ENCODE measurements at regions not wholly inside any gene's neighbourhood (a gene's known extent, or its start where the extent isn't known, plus 50 kb on each side); places are given as distances from the start of the nearest gene placed in this dataset.
"Not testable (repeated sequence)": the region's sequence is repeated elsewhere in the genome, so short reads cannot be mapped to it uniquely, and the experiment has no call there.

DNA sequence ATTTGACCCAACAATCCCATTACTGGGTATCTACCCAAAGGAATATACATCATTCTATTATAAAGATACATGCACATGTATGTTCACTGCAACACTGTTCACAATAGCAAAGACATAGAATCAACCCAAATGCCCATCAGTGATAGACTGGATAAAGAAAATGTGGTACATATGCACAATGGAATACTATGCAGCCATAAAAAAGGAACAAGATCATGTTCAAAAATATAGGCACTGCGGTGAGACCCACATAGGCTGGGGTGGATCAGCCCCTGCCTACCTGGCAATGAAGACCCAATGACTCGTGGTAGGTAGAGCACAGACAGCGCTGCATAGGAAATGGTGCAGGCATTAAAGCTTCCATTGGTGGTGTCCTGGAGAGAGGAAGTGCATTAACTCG lies 88.6 kb upstream of the NFIL3 start:
- not testable (repeated sequence) for DNase-seq

DNA sequence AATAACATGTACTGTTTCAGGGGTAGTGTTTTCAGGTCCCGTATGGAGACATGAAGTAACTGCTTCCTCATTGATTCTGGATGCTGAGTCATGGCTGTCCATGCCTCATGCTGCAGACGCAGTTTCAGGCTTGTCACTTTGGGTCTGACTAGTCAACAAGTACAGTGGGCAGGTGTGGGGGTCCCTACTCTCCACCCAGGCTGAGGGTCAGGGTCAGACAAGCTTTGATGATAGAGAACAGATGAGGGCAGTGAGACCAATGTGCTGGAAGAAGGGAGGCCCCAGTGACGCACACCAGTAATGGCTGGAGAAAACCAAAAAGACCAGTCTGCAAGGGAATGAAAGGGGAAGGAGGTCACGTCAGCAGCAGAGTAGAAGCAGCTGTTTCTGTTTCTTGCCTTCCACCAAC lies 80.0 kb upstream of the NFIL3 start:
- no peak for DNase-seq

GRCh38 chr9:91502913-91503672 lies 79.5 kb upstream of the NFIL3 start:
- DNase-seq, result no peak

- DNase-seq, result no peak
Observed at GRCh38 chr9:91502475-91502874, 78.8 kb upstream of the NFIL3 start.

DNA sequence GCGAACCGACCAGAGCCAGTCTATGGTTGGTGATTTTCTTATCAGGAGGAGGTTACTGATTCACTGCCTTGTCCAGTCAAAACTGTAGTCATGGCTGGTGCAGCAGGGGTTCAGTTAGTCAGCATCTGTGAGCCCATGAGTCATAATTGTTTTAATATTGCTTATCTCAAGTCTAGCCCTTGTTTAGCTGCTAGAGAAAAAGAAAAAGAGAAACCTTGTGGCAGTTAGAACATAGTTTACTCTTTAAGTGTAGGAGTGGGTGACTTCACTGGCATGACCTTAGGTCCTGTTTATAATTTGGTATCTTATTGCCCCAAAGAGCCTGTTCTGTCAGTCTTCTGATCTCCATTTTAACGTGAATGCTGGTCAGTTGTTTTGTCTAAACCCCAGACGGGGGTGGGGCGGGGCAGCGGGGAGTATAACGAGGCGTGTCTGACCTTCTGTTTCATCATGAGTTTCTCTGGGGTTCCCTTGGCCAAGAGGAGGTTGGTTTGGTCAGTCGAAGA lies 76.9 kb upstream of the NFIL3 start:
- DNase-seq, result peak in 1 of 5 donors; percentile 42

DNA sequence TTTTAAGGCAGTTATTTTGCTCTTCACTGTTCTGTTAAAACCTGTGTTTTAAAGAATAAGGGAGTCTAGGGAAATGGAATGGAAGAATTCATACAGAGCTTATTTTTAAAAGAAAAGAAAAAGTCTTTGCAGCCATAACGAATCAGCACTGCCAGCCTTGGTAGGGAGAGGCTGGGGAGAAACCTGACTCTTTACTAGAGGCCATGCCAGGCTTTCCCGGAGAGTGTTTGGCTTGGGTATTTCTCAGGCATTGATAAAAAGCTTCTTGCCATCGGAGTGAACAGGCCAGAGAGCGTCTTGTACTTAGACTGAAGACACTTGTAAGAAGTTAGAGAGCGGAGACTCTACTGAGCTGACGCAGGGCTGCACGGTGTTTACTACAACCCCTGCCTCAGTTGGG lies 72.7 kb upstream of the NFIL3 start:
- DNase-seq, result no peak

DNA sequence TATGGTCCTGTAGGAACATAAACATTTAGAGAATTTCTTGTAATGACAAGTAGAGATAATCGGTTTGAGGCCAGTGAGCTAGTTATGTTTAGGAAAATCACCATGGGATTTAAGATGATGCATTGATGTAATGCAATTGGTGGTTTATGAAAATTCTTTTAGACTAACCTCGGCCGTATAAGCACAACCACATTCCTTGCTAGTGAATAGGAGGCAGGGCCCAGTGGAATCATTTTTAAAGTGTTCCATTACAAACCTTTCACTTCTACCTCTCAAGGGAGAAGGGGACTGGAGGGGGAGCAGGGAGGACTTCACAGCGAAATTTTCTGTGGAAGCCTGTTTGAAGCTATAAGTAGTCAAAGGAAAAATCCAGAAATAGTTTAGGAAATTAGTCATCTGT lies 71.8 kb upstream of the NFIL3 start:
- DNase-seq, result no peak

DNA sequence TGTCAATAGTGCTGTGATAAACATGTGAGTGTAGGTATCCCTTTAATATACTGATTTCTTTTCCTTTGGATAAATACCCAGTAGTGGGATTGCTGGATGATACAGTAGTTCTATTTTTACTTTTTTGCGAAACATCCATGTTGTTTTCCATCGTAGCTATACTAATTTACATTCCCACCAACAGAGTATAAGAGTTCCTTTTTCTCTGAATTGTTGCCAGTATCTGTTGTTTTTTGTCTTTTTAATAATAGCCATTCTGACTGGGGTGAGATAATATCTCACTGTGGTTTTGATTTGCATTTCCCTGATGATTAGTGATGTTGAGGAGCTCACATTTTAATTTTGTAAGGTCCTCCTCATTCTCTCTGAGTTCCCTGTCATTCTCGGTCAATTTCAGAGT lies 71.1 kb upstream of the NFIL3 start:
- no peak for DNase-seq

DNA sequence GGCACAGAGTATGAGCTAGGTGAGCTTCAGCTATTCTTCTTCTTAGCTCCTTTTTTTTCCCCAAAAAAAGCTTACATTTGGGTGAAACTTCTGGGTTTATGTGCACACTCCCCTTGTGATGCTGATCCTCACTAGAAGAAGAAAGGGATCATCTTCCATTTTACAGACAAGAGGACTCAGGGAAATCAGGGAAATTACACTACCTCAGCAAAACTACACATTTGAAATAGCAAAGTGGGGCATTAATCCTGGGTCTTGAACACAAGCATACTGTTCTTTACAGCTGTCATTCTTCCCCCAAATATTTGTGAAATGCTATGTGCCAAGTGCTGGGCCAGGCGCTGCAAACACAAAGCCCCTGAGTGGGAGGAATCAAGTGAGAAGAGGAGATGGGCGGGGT lies 68.6 kb upstream of the NFIL3 start:
- DNase-seq, result no peak

GRCh38 chr9:91491624-91492023 lies 68.0 kb upstream of the NFIL3 start:
- no peak for DNase-seq

DNA sequence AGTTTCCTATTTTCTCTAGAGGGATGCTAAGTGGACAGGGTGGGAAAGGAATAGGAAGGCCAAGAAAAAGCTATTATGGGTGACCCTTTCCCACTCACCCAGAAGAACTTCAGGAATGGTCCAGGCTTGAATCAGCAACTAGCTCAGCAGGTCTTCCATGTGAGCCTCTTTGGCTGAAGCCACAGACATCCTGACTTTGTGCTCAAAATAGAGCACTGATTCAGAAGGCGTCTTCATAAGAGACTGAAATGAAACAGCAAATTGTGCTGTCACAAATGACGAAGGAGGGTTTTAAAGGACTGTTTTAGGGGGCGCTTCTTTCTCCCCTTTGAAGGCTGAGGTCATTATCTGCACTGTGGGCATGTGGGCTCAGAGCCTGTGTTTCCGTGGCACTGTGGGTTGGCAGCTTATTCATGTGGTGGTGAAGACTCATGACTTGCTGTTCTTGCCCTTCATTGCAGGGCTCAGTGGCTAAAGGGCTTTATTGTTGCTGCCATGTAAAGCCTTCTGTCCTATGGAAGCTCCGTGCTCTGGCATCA lies 65.8 kb upstream of the NFIL3 start:
- DNase-seq, result no peak

DNA sequence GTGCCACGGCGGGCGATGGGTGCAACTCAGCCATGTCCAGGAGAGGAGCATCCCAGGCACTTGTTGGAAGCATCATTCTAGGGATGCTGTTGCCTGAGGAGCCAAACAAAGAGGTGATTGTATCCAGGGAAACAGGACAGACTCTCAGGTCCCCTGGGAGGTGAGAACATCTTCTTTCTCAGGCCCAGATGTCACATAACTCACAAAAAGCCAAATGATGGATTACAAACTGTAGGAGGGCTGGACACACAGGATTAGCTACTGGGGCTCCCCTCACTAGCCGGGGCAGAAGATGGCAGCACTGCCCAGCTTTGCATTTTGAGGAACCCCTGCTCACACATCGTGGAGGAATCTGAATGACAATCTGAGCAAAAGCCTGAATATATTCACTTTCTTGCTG lies 64.7 kb upstream of the NFIL3 start:
- no peak for DNase-seq

DNA sequence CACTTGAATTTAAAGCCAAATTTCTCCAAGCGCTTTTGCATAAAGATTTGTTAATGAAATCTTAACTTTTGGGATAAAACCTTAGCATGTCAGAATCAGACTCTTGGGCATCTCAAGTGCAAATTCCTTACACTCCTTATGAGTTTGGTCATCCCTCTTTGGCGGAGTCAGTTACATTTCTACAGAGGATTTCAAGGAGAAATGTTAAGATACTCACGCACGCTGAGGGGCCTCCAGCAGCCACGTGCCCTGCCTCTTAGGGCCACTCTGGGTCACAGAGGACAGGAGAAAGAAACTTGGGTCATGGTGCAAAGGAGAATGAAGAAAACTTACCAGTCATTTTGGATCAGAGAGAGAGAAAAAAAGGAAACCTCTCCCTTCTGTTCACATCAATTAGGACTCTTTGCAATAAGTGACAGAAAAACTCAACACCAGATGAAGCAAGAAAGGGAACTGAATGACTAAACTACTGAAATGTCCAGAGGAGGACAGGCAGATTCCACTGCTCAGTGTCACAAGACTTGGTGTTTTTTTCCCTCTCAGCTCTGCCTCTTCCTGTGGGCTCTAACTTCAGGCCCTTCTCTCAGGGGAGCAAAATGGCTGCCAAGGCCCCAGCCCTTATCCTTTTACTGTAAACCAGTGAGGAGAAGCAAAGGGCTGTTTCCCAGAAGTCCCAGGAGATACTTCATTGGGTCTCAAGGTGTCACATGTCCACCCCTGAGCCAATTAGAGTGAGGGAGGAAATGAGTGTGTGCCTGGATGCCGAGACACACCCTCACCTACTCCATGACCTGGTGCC lies 63.3 kb upstream of the NFIL3 start:
- DNase-seq, result no peak

GRCh38 chr9:91485006-91485405 lies 61.4 kb upstream of the NFIL3 start:
- DNase-seq, result no peak

DNA sequence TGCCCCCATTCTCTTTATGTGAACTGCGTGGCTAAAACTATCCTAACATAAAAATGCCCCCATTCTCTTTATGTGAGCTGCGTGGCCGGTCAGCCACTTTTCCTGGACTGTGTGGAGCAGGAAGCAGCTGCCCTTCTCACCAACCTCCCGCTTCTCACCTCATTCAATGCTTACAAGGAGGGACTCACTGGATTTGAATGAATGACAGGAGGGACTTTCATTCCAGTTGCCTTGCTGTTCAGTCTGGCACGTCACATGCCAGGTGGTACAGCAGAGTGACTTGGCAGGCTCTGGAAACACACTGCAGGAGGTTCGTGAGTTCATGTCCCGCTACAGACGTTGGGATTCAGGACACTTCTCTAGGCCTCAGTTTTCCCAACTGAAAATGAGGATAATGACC lies 60.2 kb upstream of the NFIL3 start:
- DNase-seq, result no peak

- no peak for DNase-seq
Observed at GRCh38 chr9:91483189-91483691, 59.6 kb upstream of the NFIL3 start.

DNA sequence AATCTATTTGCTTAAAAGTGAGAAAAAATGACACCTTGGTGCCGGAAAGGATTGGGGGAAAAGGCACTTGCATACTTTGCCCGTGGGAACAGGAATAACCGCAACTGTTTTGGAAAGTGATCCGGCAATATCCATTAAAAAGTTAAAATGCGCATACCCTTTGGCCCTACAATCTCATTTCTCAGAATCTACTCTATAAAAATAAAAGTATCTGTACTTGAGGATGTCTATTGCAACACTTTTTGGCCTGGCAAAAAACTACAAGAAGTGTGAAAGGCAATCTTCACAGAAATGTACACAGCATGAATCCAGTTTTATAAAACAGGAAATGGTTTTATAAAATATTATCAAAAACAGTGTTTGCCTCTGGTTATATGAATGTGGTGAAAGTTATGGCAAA lies 58.3 kb upstream of the NFIL3 start:
- DNase-seq, result no peak

DNA sequence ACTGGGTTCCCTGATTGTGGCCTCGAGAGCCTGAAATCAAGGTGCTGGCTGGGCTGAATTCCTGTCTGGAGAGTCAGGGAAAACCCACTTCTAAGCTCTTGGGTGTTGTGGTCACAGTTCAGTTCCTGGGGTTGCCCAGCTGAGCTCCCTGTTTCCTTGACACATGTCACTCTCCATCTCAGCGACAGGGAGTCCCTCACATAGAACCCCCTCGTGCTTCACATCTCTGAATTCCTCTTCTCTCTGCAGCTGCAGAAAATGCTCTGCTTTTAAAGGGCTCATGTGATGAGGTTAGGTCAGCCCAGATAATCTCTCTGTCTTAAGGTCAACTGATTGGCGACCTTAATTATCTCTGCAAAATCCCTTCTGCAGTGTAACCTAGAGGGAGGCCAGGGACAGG lies 53.5 kb upstream of the NFIL3 start:
- DNase-seq, result no peak

GRCh38 chr9:91474656-91475055 lies 51.0 kb upstream of the NFIL3 start:
- DNase-seq, result no peak
